BJ (cell line): ENCODE measurements at regions not wholly inside any gene's neighbourhood (a gene's known extent, or its start where the extent isn't known, plus 50 kb on each side); places are given as distances from the start of the nearest gene placed in this dataset.

Experiments used
- CTCF ChIA-PET: fragments of 350-600 bp; formaldehyde crosslinking; extraction: SDS; loops from one replicate; lab custom pipeline; 2021; ENCODE audit warnings: antibody characterized with exemption, inconsistent platforms; lab: Yijun Ruan, JAX
- POLR2A ChIA-PET: fragments of 300-600 bp; sonication (Branson Sonifier 250); formaldehyde crosslinking; extraction: SDS; loops from one replicate; lab custom pipeline; 2021; ENCODE audit warnings: antibody characterized with exemption; lab: Charles Lee
- DNase-seq: peaks from one replicate; pipeline ENCODE4 v3.0.0-alpha.2; 2011; ENCODE audit warnings: low read depth
- H3K27me3 ChIP-seq: 2 replicates; pipeline ENCODE4 v1.6.0; 2011; ENCODE audit warnings: low read length; ENCODE audit not compliant: control insufficient read depth, insufficient read depth
- H3K36me3 ChIP-seq: 2 replicates; pipeline ENCODE4 v1.5.1; 2011; ENCODE audit warnings: low read length; ENCODE audit not compliant: control insufficient read depth, insufficient read depth
- H3K4me3 ChIP-seq: 2 replicates; pipeline ENCODE4 v1.5.1; 2011; ENCODE audit warnings: low read depth, mild to moderate bottlenecking, control low read depth, low read length
- TF ChIP-seq, protein P1 (sequence below): IDR thresholded peaks from 2 replicates; pipeline ENCODE4 v1.5.1; 2011; ENCODE audit warnings: low read depth, mild to moderate bottlenecking, control low read depth, inconsistent platforms, low read length, moderate library complexity; ENCODE audit not compliant: insufficient read depth

GRCh38 chr12:124478985-124479645, 88.3 kb downstream of the NCOR2 start:
- no peaks in the 10 kb centered on the region for H3K27me3 ChIP-seq
- no peak for DNase-seq
- peaks cover 28% of the 10 kb centered on the region for H3K36me3 ChIP-seq
- CTCF ChIA-PET = no interaction called here
- POLR2A ChIA-PET = no interaction called here
- H3K4me3 ChIP-seq = no peak overlapping the region
- TF ChIP-seq, protein P1, sequence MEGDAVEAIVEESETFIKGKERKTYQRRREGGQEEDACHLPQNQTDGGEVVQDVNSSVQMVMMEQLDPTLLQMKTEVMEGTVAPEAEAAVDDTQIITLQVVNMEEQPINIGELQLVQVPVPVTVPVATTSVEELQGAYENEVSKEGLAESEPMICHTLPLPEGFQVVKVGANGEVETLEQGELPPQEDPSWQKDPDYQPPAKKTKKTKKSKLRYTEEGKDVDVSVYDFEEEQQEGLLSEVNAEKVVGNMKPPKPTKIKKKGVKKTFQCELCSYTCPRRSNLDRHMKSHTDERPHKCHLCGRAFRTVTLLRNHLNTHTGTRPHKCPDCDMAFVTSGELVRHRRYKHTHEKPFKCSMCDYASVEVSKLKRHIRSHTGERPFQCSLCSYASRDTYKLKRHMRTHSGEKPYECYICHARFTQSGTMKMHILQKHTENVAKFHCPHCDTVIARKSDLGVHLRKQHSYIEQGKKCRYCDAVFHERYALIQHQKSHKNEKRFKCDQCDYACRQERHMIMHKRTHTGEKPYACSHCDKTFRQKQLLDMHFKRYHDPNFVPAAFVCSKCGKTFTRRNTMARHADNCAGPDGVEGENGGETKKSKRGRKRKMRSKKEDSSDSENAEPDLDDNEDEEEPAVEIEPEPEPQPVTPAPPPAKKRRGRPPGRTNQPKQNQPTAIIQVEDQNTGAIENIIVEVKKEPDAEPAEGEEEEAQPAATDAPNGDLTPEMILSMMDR = no peak

DNA sequence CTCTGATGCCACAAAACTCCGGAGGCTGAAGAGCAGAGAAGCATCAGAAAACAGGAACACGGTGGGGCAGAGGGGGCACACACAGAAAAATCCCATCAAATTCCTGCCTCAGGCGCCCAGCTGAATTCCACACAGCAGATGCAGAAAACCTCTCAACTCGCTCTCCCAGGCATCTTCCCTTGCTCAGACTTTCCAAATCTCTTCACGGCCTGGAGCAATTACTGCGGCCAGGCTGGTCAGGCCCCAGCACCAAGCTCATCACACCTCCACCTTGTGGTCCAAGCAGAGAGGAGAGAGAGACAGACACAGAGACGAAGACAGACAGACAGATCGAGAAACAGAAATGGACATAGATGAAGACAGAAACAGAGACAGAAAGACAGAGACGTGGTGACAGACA, 89.0 kb downstream of the NCOR2 start:
- Histone ChIP-seq H3K4me3 (no peak overlapping the region), H3K36me3 (peaks cover 23% of the 10 kb centered on the region), H3K27me3 (no peaks in the 10 kb centered on the region)
- ChIA-PET CTCF (interaction anchor here (0.6 kb wide), 1 partner anchor 15 kb away, joined by 4 read pairs; no protein-coding TSS in a partner anchor), POLR2A (no interaction called here)
- TF ChIP-seq, protein P1 = peak; percentile 21
- no peak for DNase-seq

- ChIA-PET POLR2A (no interaction called here), CTCF (no interaction called here)
- Histone ChIP-seq H3K4me3 (no peak overlapping the region), H3K27me3 (no peaks in the 10 kb centered on the region), H3K36me3 (peaks cover 23% of the 10 kb centered on the region)
- TF ChIP-seq, protein P1 = no peak
- DNase-seq = no peak
Measured at GRCh38 chr12:124477107-124477915, 90.1 kb downstream of the NCOR2 start.

DNA sequence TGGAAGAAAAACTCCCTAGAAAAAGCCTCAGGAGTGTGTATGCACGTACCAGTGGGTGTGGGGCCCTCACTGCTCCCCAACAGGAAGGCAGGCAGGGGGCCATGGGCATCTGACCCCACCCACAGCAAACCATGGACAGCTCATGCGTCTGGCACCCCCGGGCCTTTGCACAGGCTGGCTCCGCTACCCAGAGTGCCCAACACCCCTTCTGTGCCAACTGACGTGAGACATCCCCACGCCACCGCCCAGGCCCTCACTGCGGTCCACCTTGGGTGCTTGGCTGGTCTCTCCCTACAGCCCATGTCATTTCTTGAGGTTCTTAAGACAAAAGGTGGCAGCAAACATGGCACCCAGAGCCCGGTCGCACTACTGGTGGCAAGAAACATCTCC, 91.4 kb downstream of the NCOR2 start:
- H3K36me3 ChIP-seq = peaks cover 23% of the 10 kb centered on the region
- POLR2A ChIA-PET = no interaction called here

More for the DNA sequence above, 91.4 kb downstream of the NCOR2 start:
- TF ChIP-seq, protein P1 = no peak
- CTCF ChIA-PET = no interaction called here
- H3K27me3 ChIP-seq = no peaks in the 10 kb centered on the region
- H3K4me3 ChIP-seq = no peak overlapping the region
- DNase-seq = no peak
